ENCODE measurements at regions not wholly inside any gene's neighbourhood (a gene's known extent, or its start where the extent isn't known, plus 50 kb on each side); places are given as distances from the start of the nearest gene placed in this dataset.

DNA sequence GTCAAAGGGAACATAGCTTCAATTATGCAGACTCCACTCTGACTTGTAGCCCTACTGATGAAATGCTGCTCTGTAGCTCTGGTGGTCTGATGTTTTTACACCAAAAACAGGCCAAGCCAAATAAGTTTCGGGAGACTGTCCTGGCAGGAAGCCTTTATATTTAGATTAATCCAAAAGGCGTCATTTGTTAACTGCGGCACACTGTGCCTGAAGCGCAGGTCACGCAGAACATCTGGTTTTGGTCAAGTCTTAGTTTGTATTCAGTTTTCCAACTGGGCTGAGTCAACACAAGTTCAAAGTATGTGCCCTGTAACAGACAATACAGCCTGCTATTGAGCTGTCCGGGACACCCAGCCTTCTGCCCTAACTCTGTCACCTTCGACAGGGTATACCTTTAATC lies 154.6 kb upstream of the IPO5 start:
- H3K9me3 ChIP-seq (ENCODE audit: control insufficient read depth, insufficient read depth, low read length), result peaks cover 12% of the 10 kb centered on the region
- H3K4me1 Mint-ChIP-seq, result no peaks in the 10 kb centered on the region
- H3K36me3 ChIP-seq (ENCODE audit: control insufficient read depth, insufficient read depth, low read length), result no peaks in the 10 kb centered on the region
- H3K4me3 Mint-ChIP-seq, result no peak overlapping the region
- peaks cover 11 to 14% of the 10 kb centered on the region in 2 donors for H3K9me3 Mint-ChIP-seq
- no peaks in the 10 kb centered on the region for H3K4me1 ChIP-seq (ENCODE audit: control insufficient read depth, insufficient read depth, low read length)
- 90% methylated on average over 7 of the region's 7 CpGs for WGBS (ENCODE audit: insufficient coverage)
- TF ChIP-seq CTCF (IDR thresholded peaks at IDR 0.05), result no peak
- DNase-seq (no peak), ATAC-seq (no peak)
- intact Hi-C loops (cut with micrococcal nuclease), result no loop called here
- no peak overlapping the region for H3K27ac ChIP-seq (ENCODE audit: low read length)
- H3K27ac Mint-ChIP-seq, result no peak overlapping the region
- H3K36me3 Mint-ChIP-seq, result peaks cover 11% of the 10 kb centered on the region
- no peaks in the 10 kb centered on the region for H3K27me3 ChIP-seq (ENCODE audit: control insufficient read depth, insufficient read depth, low read length)
- no peak overlapping the region for H3K4me3 ChIP-seq (ENCODE audit: low read length)
- peaks cover 0 to 9% of the 10 kb centered on the region in 2 donors for H3K27me3 Mint-ChIP-seq (ENCODE audit: low read depth in 2 of 2)

DNA sequence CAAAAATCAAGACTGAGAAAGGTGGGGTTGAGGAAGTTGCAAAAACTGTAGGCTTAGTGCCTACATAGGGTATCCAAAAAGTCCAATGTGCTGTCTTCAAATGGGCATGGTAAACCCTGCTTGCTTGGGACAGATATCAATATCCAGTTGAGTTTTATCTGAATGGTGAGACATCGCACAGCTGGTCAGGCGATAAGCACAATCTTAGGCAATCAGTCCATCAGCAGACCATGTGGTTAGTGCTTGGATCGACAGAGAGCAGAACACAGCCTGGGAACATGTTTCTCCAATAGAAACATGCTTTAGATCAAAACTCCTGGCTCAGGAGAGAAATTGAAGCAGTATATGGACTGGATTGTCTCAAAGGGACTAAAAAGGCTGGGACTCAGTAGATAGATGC lies 151.3 kb upstream of the IPO5 start:
- peaks cover 0 to 1% of the 10 kb centered on the region in 2 donors for H3K9me3 Mint-ChIP-seq
- H3K27ac ChIP-seq (ENCODE audit: low read length), result no peak overlapping the region
- H3K36me3 ChIP-seq (ENCODE audit: control insufficient read depth, insufficient read depth, low read length), result no peaks in the 10 kb centered on the region
- H3K4me1 ChIP-seq (ENCODE audit: control insufficient read depth, insufficient read depth, low read length), result no peaks in the 10 kb centered on the region
- intact Hi-C loops (cut with micrococcal nuclease), result no loop called here
- no peak overlapping the region for H3K27ac Mint-ChIP-seq
- H3K9me3 ChIP-seq (ENCODE audit: control insufficient read depth, insufficient read depth, low read length), result no peaks in the 10 kb centered on the region
- H3K36me3 Mint-ChIP-seq, result no peaks in the 10 kb centered on the region
- no peak for TF ChIP-seq CTCF (IDR thresholded peaks at IDR 0.05)
- ATAC-seq (no peak), DNase-seq (no peak)
- no peak overlapping the region for H3K4me3 Mint-ChIP-seq
- peaks cover 0 to 9% of the 10 kb centered on the region in 2 donors for H3K27me3 Mint-ChIP-seq (ENCODE audit: low read depth in 2 of 2)
- no peak overlapping the region for H3K4me3 ChIP-seq (ENCODE audit: low read length)
- no peaks in the 10 kb centered on the region for H3K4me1 Mint-ChIP-seq
- no peaks in the 10 kb centered on the region for H3K27me3 ChIP-seq (ENCODE audit: control insufficient read depth, insufficient read depth, low read length)
- WGBS (ENCODE audit: insufficient coverage), result 89% methylated on average over 3 of the region's 3 CpGs

GRCh38 chr13:97809576-97809975 lies 143.9 kb upstream of the IPO5 start:
- 89% methylated on average over 1 of the region's 2 CpGs for WGBS (ENCODE audit: insufficient coverage)
- Mint-ChIP-seq H3K4me1 (no peaks in the 10 kb centered on the region), H3K27me3 (ENCODE audit: low read depth in 2 of 2) (peaks cover 0 to 3% of the 10 kb centered on the region in 2 donors), H3K4me3 (no peak overlapping the region), H3K27ac (no peak overlapping the region), H3K9me3 (no peaks in the 10 kb centered on the region), H3K36me3 (no peaks in the 10 kb centered on the region)
- H3K27ac ChIP-seq (ENCODE audit: low read length), result no peak overlapping the region
- intact Hi-C loops (cut with micrococcal nuclease), result no loop called here
- no peak overlapping the region for H3K4me3 ChIP-seq (ENCODE audit: low read length)
- no peaks in the 10 kb centered on the region for H3K36me3 ChIP-seq (ENCODE audit: control insufficient read depth, insufficient read depth, low read length)
- no peak for ATAC-seq
- no peaks in the 10 kb centered on the region for H3K9me3 ChIP-seq (ENCODE audit: control insufficient read depth, insufficient read depth, low read length)
- TF ChIP-seq CTCF (IDR thresholded peaks at IDR 0.05), result no peak
- no peaks in the 10 kb centered on the region for H3K27me3 ChIP-seq (ENCODE audit: control insufficient read depth, insufficient read depth, low read length)
- no peak for DNase-seq
- no peaks in the 10 kb centered on the region for H3K4me1 ChIP-seq (ENCODE audit: control insufficient read depth, insufficient read depth, low read length)

DNA sequence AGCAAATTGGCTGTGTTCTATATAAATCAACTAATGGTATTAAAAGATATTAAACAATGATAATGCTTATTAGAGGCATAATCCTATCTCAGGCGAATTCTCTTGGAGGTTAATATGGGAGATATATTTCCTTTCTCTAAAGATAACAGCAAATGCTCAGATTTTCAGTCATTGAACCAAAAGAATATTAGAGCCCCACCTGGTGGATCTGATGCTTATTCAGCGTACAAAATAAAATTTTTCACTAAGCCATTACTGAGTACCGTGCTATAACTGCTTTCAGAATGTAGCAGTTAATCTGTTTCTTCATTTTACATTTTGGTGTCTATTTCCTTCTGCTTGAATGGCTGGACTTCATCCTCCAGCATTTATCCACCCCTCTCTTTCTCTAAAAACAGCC lies 143.3 kb upstream of the IPO5 start:
- Mint-ChIP-seq H3K4me3 (no peak overlapping the region), H3K27ac (no peak overlapping the region), H3K36me3 (no peaks in the 10 kb centered on the region), H3K9me3 (peaks cover 0 to 2% of the 10 kb centered on the region in 2 donors), H3K27me3 (ENCODE audit: low read depth in 2 of 2) (peaks cover 0 to 3% of the 10 kb centered on the region in 2 donors), H3K4me1 (no peaks in the 10 kb centered on the region)
- no peak for ATAC-seq
- no peaks in the 10 kb centered on the region for H3K4me1 ChIP-seq (ENCODE audit: control insufficient read depth, insufficient read depth, low read length)
- intact Hi-C loops (cut with micrococcal nuclease), result no loop called here
- H3K4me3 ChIP-seq (ENCODE audit: low read length), result no peak overlapping the region
- no peak for TF ChIP-seq CTCF (IDR thresholded peaks at IDR 0.05)
- no peaks in the 10 kb centered on the region for H3K36me3 ChIP-seq (ENCODE audit: control insufficient read depth, insufficient read depth, low read length)
- no peak for DNase-seq
- WGBS (ENCODE audit: insufficient coverage), result 31% methylated on average over 2 of the region's 3 CpGs
- no peaks in the 10 kb centered on the region for H3K27me3 ChIP-seq (ENCODE audit: control insufficient read depth, insufficient read depth, low read length)
- no peaks in the 10 kb centered on the region for H3K9me3 ChIP-seq (ENCODE audit: control insufficient read depth, insufficient read depth, low read length)
- H3K27ac ChIP-seq (ENCODE audit: low read length), result no peak overlapping the region

Data from natural killer cell (primary cell).